ENCODE measurements at regions not wholly inside any gene's neighbourhood (a gene's known extent, or its start where the extent isn't known, plus 50 kb on each side); places are given as distances from the start of the nearest gene placed in this dataset.

GRCh38 chr4:10736266-10736665, 51.7 kb upstream of the CLNK start:
- Histone ChIP-seq H3K27me3 (ENCODE audit: insufficient read depth, poor library complexity, severe bottlenecking) (peaks cover 2% of the 10 kb centered on the region), H3K36me3 (ENCODE audit: low read depth) (no peaks in the 10 kb centered on the region), H3K9me3 (ENCODE audit: severe bottlenecking) (no peaks in the 10 kb centered on the region), H3K27ac (ENCODE audit: poor library complexity, severe bottlenecking) (no peak overlapping the region), H3K4me1 (ENCODE audit: insufficient read depth, poor library complexity, severe bottlenecking) (no peaks in the 10 kb centered on the region), H3K4me3 (ENCODE audit: severe bottlenecking) (no peak overlapping the region)
- no peak for TF ChIP-seq CTCF (IDR thresholded peaks at IDR 0.05; ENCODE audit: poor library complexity, severe bottlenecking)
- ATAC-seq (ENCODE audit: low read depth) (no peak), DNase-seq (ENCODE audit: low spot score) (no peak)

DNA sequence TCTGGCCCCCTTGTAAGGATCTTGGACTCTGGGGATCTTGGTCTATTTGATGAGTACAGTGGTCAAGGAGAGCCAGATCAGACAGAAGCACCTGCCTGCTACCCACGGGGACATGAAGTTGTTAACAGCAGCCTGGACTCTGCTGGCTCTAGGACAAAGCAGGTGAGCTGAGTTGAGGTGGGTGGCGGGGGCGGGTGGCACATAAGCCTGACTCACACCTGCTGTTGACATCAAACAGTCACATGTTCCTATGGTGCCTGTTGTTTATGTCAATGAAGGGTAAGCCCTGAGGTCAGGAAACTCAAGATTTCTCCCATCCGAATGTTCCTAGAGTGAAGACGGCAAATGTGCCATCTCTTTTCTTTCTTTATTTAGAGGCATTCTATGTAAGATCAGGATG, 50.1 kb upstream of the CLNK start:
- no peak overlapping the region for H3K27ac ChIP-seq (ENCODE audit: poor library complexity, severe bottlenecking)
- no peak overlapping the region for H3K4me3 ChIP-seq (ENCODE audit: severe bottlenecking)
- H3K36me3 ChIP-seq (ENCODE audit: low read depth), result no peaks in the 10 kb centered on the region
- no peak for TF ChIP-seq CTCF (IDR thresholded peaks at IDR 0.05; ENCODE audit: poor library complexity, severe bottlenecking)
- DNase-seq (ENCODE audit: low spot score) (no peak), ATAC-seq (ENCODE audit: low read depth) (no peak)
- peaks cover 3% of the 10 kb centered on the region for H3K27me3 ChIP-seq (ENCODE audit: insufficient read depth, poor library complexity, severe bottlenecking)
- H3K9me3 ChIP-seq (ENCODE audit: severe bottlenecking), result no peaks in the 10 kb centered on the region
- H3K4me1 ChIP-seq (ENCODE audit: insufficient read depth, poor library complexity, severe bottlenecking), result no peaks in the 10 kb centered on the region

Data from RWPE2 (cell line).